GM19395 (cell line): ENCODE measurements at regions not wholly inside any gene's neighbourhood (a gene's known extent, or its start where the extent isn't known, plus 50 kb on each side); places are given as distances from the start of the nearest gene placed in this dataset.
"Not testable (repeated sequence)": the region's sequence is repeated elsewhere in the genome, so short reads cannot be mapped to it uniquely, and the experiment has no call there.

Experiments used
- ATAC-seq: cut with Tn5 transposase; IDR thresholded peaks from one replicate; pipeline ENCODE4 v1.9.1; 2021; ENCODE audit warnings: mild to moderate bottlenecking, moderate library complexity; ENCODE audit not compliant: unreplicated experiment

GRCh38 chr4:140219567-140219966 lies 65.6 kb upstream of the MAML3 start:
- no peak for ATAC-seq

- ATAC-seq, result not testable (repeated sequence)
Measured at GRCh38 chr4:140219070-140219469, 65.1 kb upstream of the MAML3 start.

GRCh38 chr4:140213749-140214148 lies 59.8 kb upstream of the MAML3 start:
- ATAC-seq, result no peak

- no peak for ATAC-seq
Measured at GRCh38 chr4:140213116-140213515, 59.1 kb upstream of the MAML3 start.

- no peak for ATAC-seq
Measured at GRCh38 chr4:140212646-140213045, 58.7 kb upstream of the MAML3 start.

- ATAC-seq, result no peak
Measured at GRCh38 chr4:140212194-140212593, 58.2 kb upstream of the MAML3 start.

- no peak for ATAC-seq
Measured at GRCh38 chr4:140211693-140212092, 57.7 kb upstream of the MAML3 start.

GRCh38 chr4:140211161-140211560 lies 57.2 kb upstream of the MAML3 start:
- no peak for ATAC-seq

GRCh38 chr4:140208921-140209320 lies 54.9 kb upstream of the MAML3 start:
- ATAC-seq, result no peak
